H1 (cell line): ENCODE measurements at regions not wholly inside any gene's neighbourhood (a gene's known extent, or its start where the extent isn't known, plus 50 kb on each side); places are given as distances from the start of the nearest gene placed in this dataset.
"Not testable (repeated sequence)": the region's sequence is repeated elsewhere in the genome, so short reads cannot be mapped to it uniquely, and the experiment has no call there.

Experiments
- CTCF ChIA-PET: fragments of 300-600 bp; sonication (Branson Sonifier 250); formaldehyde crosslinking; loops from one replicate; lab custom pipeline; 2021; ENCODE audit not compliant: partially characterized antibody; lab: Charles Lee
- POLR2A ChIA-PET: fragments of 300-600 bp; sonication (Branson Sonifier 250); formaldehyde crosslinking; loops from one replicate; lab custom pipeline; 2021; ENCODE audit warnings: inconsistent platforms; ENCODE audit not compliant: partially characterized antibody; lab: Charles Lee
- DNase-seq, 2 experiments: peaks; one replicate each; pipeline versions ENCODE4 v3.0.0 to v3.0.0-alpha.2; 2010 to 2022; ENCODE audit warnings: low spot score in 2 of 2, low read depth in 1 of 2, mixed read lengths in 1 of 2
- FAIRE-seq: peaks from 2 replicates; lab custom pipeline; 2011; peaks lifted over from hg19 to GRCh38; lab: Jason Lieb, UNC
- H2AFZ ChIP-seq: 2 replicates; pipeline ENCODE4 v1.8.1; 2012; ENCODE audit warnings: low read length, inconsistent platforms
- H2AK5ac ChIP-seq: 2 replicates; pipeline ENCODE4 v1.6.1; 2013; ENCODE audit warnings: low read depth, low read length
- H2BK120ac ChIP-seq: replicated peaks from 2 replicates; pipeline ENCODE3; 2013; ENCODE audit warnings: low read depth, low read length, inconsistent platforms
- H2BK12ac ChIP-seq: 2 replicates; pipeline ENCODE4 v1.6.1; 2013; ENCODE audit warnings: low read depth, low read length
- H2BK15ac ChIP-seq: 2 replicates; pipeline ENCODE4 v1.6.1; 2013; ENCODE audit warnings: low read length
- H2BK20ac ChIP-seq: 2 replicates; pipeline ENCODE4 v1.6.1; 2013; ENCODE audit warnings: low read length
- H2BK5ac ChIP-seq: 2 replicates; pipeline ENCODE4 v1.6.1; 2013; ENCODE audit warnings: low read depth, low read length
- H3K14ac ChIP-seq: 2 replicates; pipeline ENCODE4 v1.6.1; 2013; ENCODE audit warnings: inconsistent platforms; ENCODE audit not compliant: insufficient read length
- H3K18ac ChIP-seq: 2 replicates; pipeline ENCODE4 v1.6.1; 2013; ENCODE audit warnings: low read length; ENCODE audit errors: extremely low read depth
- H3K23ac ChIP-seq: 2 replicates; pipeline ENCODE4 v1.6.1; 2013; ENCODE audit warnings: inconsistent platforms; ENCODE audit not compliant: insufficient read length
- H3K23me2 ChIP-seq: 2 replicates; pipeline ENCODE4 v1.6.1; 2013; ENCODE audit warnings: low read depth, low read length
- H3K27ac ChIP-seq: 2 replicates; pipeline ENCODE4 v1.6.1; 2011; ENCODE audit warnings: low read depth, low read length, inconsistent platforms
- H3K27me3 ChIP-seq, 4 experiments: replicated peaks in 1 of 4; 1 replicate in 1 of 4; 2 replicates in 3 of 4; pipeline versions ENCODE4 v1.6.1 to v1.8.1; 2011 to 2013; ENCODE audit warnings: low read length in 3 of 4, mild to moderate bottlenecking in 3 of 4, inconsistent platforms in 2 of 4, mixed read lengths in 2 of 4, moderate library complexity in 1 of 4; ENCODE audit not compliant: control insufficient read depth in 3 of 4, insufficient read depth in 3 of 4; ENCODE audit errors: extremely low read depth in 1 of 4
- H3K36me3 ChIP-seq, 4 experiments: 2 replicates each; pipeline versions ENCODE4 v1.6.1 to v1.8.1; 2011 to 2013; ENCODE audit warnings: mild to moderate bottlenecking in 4 of 4, low read length in 3 of 4, moderate library complexity in 2 of 4, control low read depth in 1 of 4, inconsistent platforms in 1 of 4; ENCODE audit not compliant: insufficient read depth in 4 of 4, control insufficient read depth in 2 of 4
- H3K4ac ChIP-seq: replicated peaks from 2 replicates; pipeline ENCODE3; 2013; ENCODE audit warnings: low read length, low read depth, mixed read lengths, inconsistent platforms; ENCODE audit not compliant: insufficient read length
- H3K4me1 ChIP-seq, 4 experiments: replicated peaks in 1 of 4; 1 replicate in 1 of 4; 2 replicates in 3 of 4; pipeline versions ENCODE4 v1.6.1 to v1.8.1; 2011 to 2013; ENCODE audit warnings: low read length in 3 of 4, inconsistent platforms in 2 of 4, mixed read lengths in 1 of 4; ENCODE audit not compliant: insufficient read depth in 4 of 4, control insufficient read depth in 3 of 4
- H3K4me2 ChIP-seq, 2 experiments: 2 replicates each; pipeline versions ENCODE4 v1.6.1 to v1.8.1; 2011 to 2013; ENCODE audit warnings: low read depth in 2 of 2, low read length in 2 of 2, control low read depth in 1 of 2, inconsistent platforms in 1 of 2, mild to moderate bottlenecking in 1 of 2; ENCODE audit not compliant: insufficient read depth in 1 of 2
- H3K4me3 ChIP-seq, 4 experiments: fragments of 200-600, 300-600 bp in 1 of 4; sonication (generic), shearing (Covaris generic), sonication (Bioruptor Twin) in 1 of 4; 2 replicates each; pipeline versions ENCODE4 v1.5.1 to v1.8.1; 2011 to 2016; ENCODE audit warnings: low read length in 4 of 4, low read depth in 3 of 4, control low read depth in 2 of 4, inconsistent platforms in 2 of 4, mild to moderate bottlenecking in 2 of 4, mixed read lengths in 1 of 4, moderate library complexity in 1 of 4; ENCODE audit not compliant: insufficient read depth in 2 of 4; ENCODE audit errors: extremely low read depth in 1 of 4
- H3K56ac ChIP-seq: replicated peaks from 2 replicates; pipeline ENCODE3; 2013; ENCODE audit warnings: low read depth, mild to moderate bottlenecking, mixed read lengths, low read length, inconsistent platforms; ENCODE audit not compliant: insufficient read length
- H3K79me1 ChIP-seq: 2 replicates; pipeline ENCODE4 v1.6.1; 2013; ENCODE audit warnings: low read depth, low read length, control low read depth
- H3K79me2 ChIP-seq, 2 experiments: 2 replicates each; pipeline versions ENCODE4 v1.6.1 to v1.8.1; 2012 to 2013; ENCODE audit warnings: low read length in 2 of 2, mild to moderate bottlenecking in 2 of 2, inconsistent platforms in 1 of 2; ENCODE audit not compliant: insufficient read depth in 2 of 2, control insufficient read depth in 1 of 2
- H3K9ac ChIP-seq, 4 experiments: replicated peaks in 1 of 4; 1 replicate in 1 of 4; 2 replicates in 3 of 4; pipeline versions ENCODE4 v1.6.1 to v1.8.1; 2011 to 2013; ENCODE audit warnings: low read depth in 3 of 4, low read length in 3 of 4, control low read depth in 2 of 4, mild to moderate bottlenecking in 2 of 4, moderate library complexity in 2 of 4, inconsistent platforms in 1 of 4; ENCODE audit errors: extremely low read depth in 1 of 4
- H3K9me3 ChIP-seq, 2 experiments: 2 replicates each; pipeline versions ENCODE4 v1.6.1 to v1.8.1; 2012 to 2013; ENCODE audit warnings: mild to moderate bottlenecking in 2 of 2, moderate library complexity in 2 of 2, control low read depth in 1 of 2, inconsistent platforms in 1 of 2, low read depth in 1 of 2, low read length in 1 of 2, mixed read lengths in 1 of 2; ENCODE audit not compliant: insufficient read depth in 2 of 2
- H4K20me1 ChIP-seq, 2 experiments: replicated peaks in 1 of 2; 2 replicates each; pipeline versions ENCODE3 to v1.8.1; 2011 to 2013; ENCODE audit warnings: inconsistent platforms in 2 of 2, low read length in 2 of 2, mild to moderate bottlenecking in 1 of 2; ENCODE audit not compliant: insufficient read depth in 2 of 2, control insufficient read depth in 1 of 2
- H4K5ac ChIP-seq: 2 replicates; pipeline ENCODE4 v1.6.1; 2013; ENCODE audit warnings: low read length, low read depth, mixed read lengths, inconsistent platforms; ENCODE audit not compliant: insufficient read length
- H4K8ac ChIP-seq: 2 replicates; pipeline ENCODE4 v1.8.0; 2013; ENCODE audit warnings: mild to moderate bottlenecking, moderate library complexity, low read length, inconsistent platforms; ENCODE audit not compliant: insufficient read depth; ENCODE audit errors: extremely low read depth
- H4K91ac ChIP-seq: replicated peaks from 2 replicates; pipeline ENCODE3; 2013; ENCODE audit warnings: low read length, mixed read lengths, inconsistent platforms; ENCODE audit not compliant: insufficient read length
- WGBS, 2 experiments: shearing (Covaris generic) in 1 of 2; methylation state at CpG; one replicate each; pipeline versions ENCODE4 v1.1.6 to v1.1.7; 2013 to 2015; ENCODE audit warnings: low lambda C conversion rate in 2 of 2, mixed read lengths in 2 of 2, inconsistent platforms in 1 of 2, low coverage in 1 of 2, missing lambda C conversion rate in 1 of 2; ENCODE audit not compliant: insufficient replicate concordance in 2 of 2, insufficient coverage in 1 of 2, insufficient read length in 1 of 2; ENCODE audit errors: extremely low coverage in 1 of 2, missing lambda C conversion rate in 1 of 2; 5-methylcytosine and 5-hydroxymethylcytosine counted together

- H3K23me2 ChIP-seq, DNase-seq, H2BK5ac ChIP-seq, H4K8ac ChIP-seq, H3K27me3 ChIP-seq, FAIRE-seq, H4K91ac ChIP-seq, H3K23ac ChIP-seq, H4K5ac ChIP-seq, H2BK15ac ChIP-seq, H3K36me3 ChIP-seq, H3K14ac ChIP-seq, POLR2A ChIA-PET, H2BK120ac ChIP-seq, H3K4me1 ChIP-seq, H2AK5ac ChIP-seq, H3K4me3 ChIP-seq, H3K9ac ChIP-seq, H4K20me1 ChIP-seq, CTCF ChIA-PET, H3K56ac ChIP-seq, H3K27ac ChIP-seq, H3K79me2 ChIP-seq, H2BK20ac ChIP-seq, H2AFZ ChIP-seq, H3K4me2 ChIP-seq, H3K79me1 ChIP-seq, H3K18ac ChIP-seq, H3K4ac ChIP-seq, H2BK12ac ChIP-seq, H3K9me3 ChIP-seq: not testable (repeated sequence)
- 93% methylated on average over 1 of the region's 1 CpG; no CpG with 5 or more reads in 1 of the 2 experiments for WGBS, 2 experiments
These were observed 1255.2 kb upstream of the LRRTM3 start for GRCh38 chr10:65670596-65670995.
